ENCODE measurements at regions not wholly inside any gene's neighbourhood (a gene's known extent, or its start where the extent isn't known, plus 50 kb on each side); places are given as distances from the start of the nearest gene placed in this dataset.
A peak's percentile ranks its signal among the peaks of the same experiment; 100 is the strongest.

DNA sequence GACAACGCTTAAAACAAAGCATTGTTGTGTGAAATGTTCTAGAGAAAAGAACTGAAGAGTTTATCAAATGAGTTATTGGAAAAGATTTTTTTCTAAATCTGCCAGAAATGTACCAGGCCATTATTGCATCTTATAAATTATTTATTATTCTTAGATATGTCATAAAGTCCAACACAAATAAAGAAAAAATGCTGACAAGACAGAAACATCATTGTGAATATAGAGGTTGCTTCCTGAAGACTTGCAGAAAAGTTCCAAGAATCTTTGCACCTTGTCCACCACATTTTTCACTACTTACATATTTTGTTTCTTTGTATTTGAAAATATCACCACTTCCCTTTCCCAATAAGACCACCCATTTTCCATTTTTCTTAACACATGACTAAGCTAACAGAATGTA, 545.8 kb downstream of the IQCM start:
- Histone ChIP-seq H3K9ac (ENCODE audit: insufficient read depth, low read depth, low read length) (no peak overlapping the region), H3K36me3 (replicated peaks in 1 of 2; ENCODE audit: control insufficient read depth in 1 of 2, insufficient read depth in 2 of 2, low read length in 2 of 2) (no peaks in the 10 kb centered on the region), H3K79me2 (ENCODE audit: insufficient read depth, low read length) (no peaks in the 10 kb centered on the region), H3K27me3 (ENCODE audit: control insufficient read depth in 1 of 2, insufficient read depth in 2 of 2, low read length in 2 of 2) (no peaks in the 10 kb centered on the region), H4K20me1 (ENCODE audit: insufficient read depth, low read length) (no peaks in the 10 kb centered on the region), H3K4me3 (replicated peaks in 1 of 3; ENCODE audit: insufficient read depth in 1 of 3, low read depth in 2 of 3, low read length in 3 of 3) (no peak overlapping the region), H3K9me3 (ENCODE audit: low read length) (peaks cover 13% of the 10 kb centered on the region), H2AFZ (ENCODE audit: low read length) (no peak overlapping the region), H3K4me2 (ENCODE audit: low read depth, low read length) (no peak overlapping the region), H3K27ac (ENCODE audit: extremely low read length, insufficient read depth, low read length) (no peak overlapping the region), H3K4me1 (ENCODE audit: insufficient read depth, low read length) (no peaks in the 10 kb centered on the region)
- POLR2A ChIA-PET: no interaction called here
- ATAC-seq (no peak), FAIRE-seq (no peak), DNase-seq (ENCODE audit: low spot score) (no peak)
- TF ChIP-seq, protein P1, sequence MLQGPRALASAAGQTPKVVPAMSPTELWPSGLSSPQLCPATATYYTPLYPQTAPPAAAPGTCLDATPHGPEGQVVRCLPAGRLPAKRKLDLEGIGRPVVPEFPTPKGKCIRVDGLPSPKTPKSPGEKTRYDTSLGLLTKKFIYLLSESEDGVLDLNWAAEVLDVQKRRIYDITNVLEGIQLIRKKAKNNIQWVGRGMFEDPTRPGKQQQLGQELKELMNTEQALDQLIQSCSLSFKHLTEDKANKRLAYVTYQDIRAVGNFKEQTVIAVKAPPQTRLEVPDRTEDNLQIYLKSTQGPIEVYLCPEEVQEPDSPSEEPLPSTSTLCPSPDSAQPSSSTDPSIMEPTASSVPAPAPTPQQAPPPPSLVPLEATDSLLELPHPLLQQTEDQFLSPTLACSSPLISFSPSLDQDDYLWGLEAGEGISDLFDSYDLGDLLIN (CRISPR knock-in tag; IDR thresholded peaks at IDR 0.05; ENCODE audit: borderline replicate concordance): no peak
- no peak for TF ChIP-seq ZNF160 (CRISPR knock-in tag; IDR thresholded peaks at IDR 0.05)
- TF ChIP-seq, protein P2, sequence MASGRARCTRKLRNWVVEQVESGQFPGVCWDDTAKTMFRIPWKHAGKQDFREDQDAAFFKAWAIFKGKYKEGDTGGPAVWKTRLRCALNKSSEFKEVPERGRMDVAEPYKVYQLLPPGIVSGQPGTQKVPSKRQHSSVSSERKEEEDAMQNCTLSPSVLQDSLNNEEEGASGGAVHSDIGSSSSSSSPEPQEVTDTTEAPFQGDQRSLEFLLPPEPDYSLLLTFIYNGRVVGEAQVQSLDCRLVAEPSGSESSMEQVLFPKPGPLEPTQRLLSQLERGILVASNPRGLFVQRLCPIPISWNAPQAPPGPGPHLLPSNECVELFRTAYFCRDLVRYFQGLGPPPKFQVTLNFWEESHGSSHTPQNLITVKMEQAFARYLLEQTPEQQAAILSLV (CRISPR knock-in tag; IDR thresholded peaks at IDR 0.05; ENCODE audit: borderline replicate concordance): no peak
- TF ChIP-seq BCL6 (CRISPR knock-in tag; IDR thresholded peaks at IDR 0.05): no peak
- TF ChIP-seq MAFK (conservative IDR thresholded peaks at IDR 0.05 in 1 of 2, IDR thresholded peaks at IDR 0.05 in 1 of 2; ENCODE audit: low read length in 2 of 2): peak; percentile 94 to 98
- TF ChIP-seq GPN1 (CRISPR knock-in tag; IDR thresholded peaks at IDR 0.05; ENCODE audit: borderline replicate concordance): no peak
- TF ChIP-seq MAFF (IDR thresholded peaks at IDR 0.05; ENCODE audit: low read depth, low read length): peak; percentile 97
- no peak for TF ChIP-seq WIZ (CRISPR knock-in tag; IDR thresholded peaks at IDR 0.05)
- in situ Hi-C loops (cut with HindIII; ENCODE audit: extremely low pct_ligation_motif_present, low pct_unique_long_range_greater_than_20kb): loop anchor here (10.0 to 25.0 kb wide), 2 partner anchors 283 to 1285 kb away; no protein-coding TSS in a partner anchor
- intact Hi-C loops (cut with micrococcal nuclease; ENCODE audit: unreplicated experiment): no loop called here
- CTCF ChIA-PET (ENCODE audit: low intra/inter-chr PET ratio, low total read pairs): no interaction called here
- 3% methylated on average over 1 of the region's 1 CpG for WGBS (ENCODE audit: low lambda C conversion rate)
- BruUV-seq (replicated peaks): no TSS peak

Measured in HepG2 (cell line).